Spinal cord (tissue), 9 donors: ENCODE measurements at regions not wholly inside any gene's neighbourhood (a gene's known extent, or its start where the extent isn't known, plus 50 kb on each side); places are given as distances from the start of the nearest gene placed in this dataset.

Experiments
- DNase-seq, 6 donors: peaks; one replicate each; pipeline versions ENCODE4 v3.0.0 to v3.0.0-alpha.2; 2013 to 2015; ENCODE audit warnings: low spot score in 6 of 6, low read depth in 4 of 6
- H3K27ac ChIP-seq: one replicate; pipeline ENCODE4 v1.5.1; 2013; ENCODE audit warnings: low read depth, low read length, control low read depth
- H3K27me3 ChIP-seq: one replicate; pipeline ENCODE4 v1.6.1; 2013; ENCODE audit warnings: low read length; ENCODE audit not compliant: control insufficient read depth, insufficient read depth
- H3K36me3 ChIP-seq: one replicate; pipeline ENCODE4 v1.6.1; 2013; ENCODE audit warnings: low read length; ENCODE audit not compliant: control insufficient read depth, insufficient read depth
- H3K4me1 ChIP-seq: one replicate; pipeline ENCODE4 v1.6.1; 2013; ENCODE audit warnings: low read length; ENCODE audit not compliant: control insufficient read depth, insufficient read depth
- H3K4me3 ChIP-seq: one replicate; pipeline ENCODE4 v1.5.1; 2013; ENCODE audit warnings: low read depth, low read length, control low read depth
- H3K9me3 ChIP-seq: one replicate; pipeline ENCODE4 v1.6.1; 2013; ENCODE audit warnings: low read length; ENCODE audit not compliant: control insufficient read depth, insufficient read depth
- WGBS: methylation state at CpG from one replicate; pipeline ENCODE4 v1.1.5; 2013; ENCODE audit warnings: missing lambda C conversion rate; ENCODE audit not compliant: insufficient coverage; 5-methylcytosine and 5-hydroxymethylcytosine counted together
- donor health status: healthy.

GRCh38 chr5:144087576-144087975 is 82.9 kb downstream of the YIPF5 start:
- no peaks in the 10 kb centered on the region for H3K9me3 ChIP-seq
- peaks cover 4% of the 10 kb centered on the region for H3K4me1 ChIP-seq
- no peaks in the 10 kb centered on the region for H3K36me3 ChIP-seq
- no peak overlapping the region for H3K27ac ChIP-seq
- H3K4me3 ChIP-seq = no peak overlapping the region
- no peak for DNase-seq
- no peaks in the 10 kb centered on the region for H3K27me3 ChIP-seq
- WGBS = no CpG with 5 or more reads among the region's 1 CpG

GRCh38 chr5:144088206-144089064 is 82.0 kb downstream of the YIPF5 start:
- no peaks in the 10 kb centered on the region for H3K9me3 ChIP-seq
- peaks cover 4% of the 10 kb centered on the region for H3K4me1 ChIP-seq
- peak in 3 of 6 donors; percentile 21 to 57 (median 27) for DNase-seq
- no peaks in the 10 kb centered on the region for H3K27me3 ChIP-seq
- no CpG with 5 or more reads among the region's 3 CpGs for WGBS
- peak overlapping the region; percentile 59 for H3K27ac ChIP-seq
- H3K4me3 ChIP-seq = no peak overlapping the region
- H3K36me3 ChIP-seq = no peaks in the 10 kb centered on the region

- H3K27ac ChIP-seq = peak overlapping the region; percentile 59
- no peak overlapping the region for H3K4me3 ChIP-seq
- peaks cover 4% of the 10 kb centered on the region for H3K4me1 ChIP-seq
- H3K27me3 ChIP-seq = no peaks in the 10 kb centered on the region
- no CpG with 5 or more reads among the region's 2 CpGs for WGBS
- no peaks in the 10 kb centered on the region for H3K36me3 ChIP-seq
- peak in 3 of 6 donors; percentile 9 to 42 (median 16) for DNase-seq
- no peaks in the 10 kb centered on the region for H3K9me3 ChIP-seq
Measured at GRCh38 chr5:144089401-144090021, 80.9 kb downstream of the YIPF5 start.

GRCh38 chr5:144092508-144092907 is 78.0 kb downstream of the YIPF5 start:
- peaks cover 4% of the 10 kb centered on the region for H3K4me1 ChIP-seq
- no peaks in the 10 kb centered on the region for H3K27me3 ChIP-seq
- no peaks in the 10 kb centered on the region for H3K36me3 ChIP-seq
- no peak for DNase-seq
- no peak overlapping the region for H3K4me3 ChIP-seq
- H3K9me3 ChIP-seq = no peaks in the 10 kb centered on the region
- H3K27ac ChIP-seq = no peak overlapping the region
- WGBS = 100% methylated on average over 3 of the region's 3 CpGs

GRCh38 chr5:144093400-144093799 is 77.1 kb downstream of the YIPF5 start:
- 66% methylated on average over 2 of the region's 3 CpGs for WGBS

GRCh38 chr5:144093868-144094267 is 76.6 kb downstream of the YIPF5 start:
- no peak for DNase-seq
- Histone ChIP-seq H3K36me3 (no peaks in the 10 kb centered on the region), H3K27me3 (no peaks in the 10 kb centered on the region), H3K27ac (no peak overlapping the region), H3K4me1 (peaks cover 4% of the 10 kb centered on the region), H3K9me3 (no peaks in the 10 kb centered on the region), H3K4me3 (no peak overlapping the region)
- no CpG with 5 or more reads among the region's 2 CpGs for WGBS

More at GRCh38 chr5:144093400-144093799, 77.1 kb downstream of the YIPF5 start:
- Histone ChIP-seq H3K27ac (no peak overlapping the region), H3K27me3 (no peaks in the 10 kb centered on the region), H3K9me3 (no peaks in the 10 kb centered on the region), H3K4me1 (peaks cover 4% of the 10 kb centered on the region), H3K4me3 (no peak overlapping the region), H3K36me3 (no peaks in the 10 kb centered on the region)
- no peak for DNase-seq

- WGBS = 88% methylated on average over 1 of the region's 1 CpG
- no peak for DNase-seq
- Histone ChIP-seq H3K36me3 (no peaks in the 10 kb centered on the region), H3K27ac (no peak overlapping the region), H3K9me3 (no peaks in the 10 kb centered on the region), H3K4me1 (no peaks in the 10 kb centered on the region), H3K27me3 (no peaks in the 10 kb centered on the region), H3K4me3 (no peak overlapping the region)
Measured at GRCh38 chr5:144100702-144101101, 69.8 kb downstream of the YIPF5 start.

GRCh38 chr5:144101616-144102015 is 68.8 kb downstream of the YIPF5 start:
- WGBS = no CpG with 5 or more reads among the region's 1 CpG
- Histone ChIP-seq H3K27ac (no peak overlapping the region), H3K27me3 (no peaks in the 10 kb centered on the region), H3K9me3 (no peaks in the 10 kb centered on the region), H3K4me1 (no peaks in the 10 kb centered on the region), H3K36me3 (no peaks in the 10 kb centered on the region), H3K4me3 (no peak overlapping the region)
- no peak for DNase-seq

- H3K36me3 ChIP-seq = no peaks in the 10 kb centered on the region
- DNase-seq = no peak
- H3K27me3 ChIP-seq = no peaks in the 10 kb centered on the region
- H3K4me3 ChIP-seq = no peak overlapping the region
- no peaks in the 10 kb centered on the region for H3K4me1 ChIP-seq
- 100% methylated on average over 1 of the region's 2 CpGs for WGBS
- H3K27ac ChIP-seq = no peak overlapping the region
- no peaks in the 10 kb centered on the region for H3K9me3 ChIP-seq
Measured at GRCh38 chr5:144102361-144102760, 68.1 kb downstream of the YIPF5 start.

- Histone ChIP-seq H3K4me1 (no peaks in the 10 kb centered on the region), H3K9me3 (no peaks in the 10 kb centered on the region), H3K27ac (no peak overlapping the region), H3K4me3 (no peak overlapping the region), H3K27me3 (no peaks in the 10 kb centered on the region), H3K36me3 (no peaks in the 10 kb centered on the region)
- no peak for DNase-seq
- WGBS = 83% methylated on average over 1 of the region's 2 CpGs
Measured at GRCh38 chr5:144102979-144103378, 67.5 kb downstream of the YIPF5 start.
